GM19035 (cell line): ENCODE measurements at regions not wholly inside any gene's neighbourhood (a gene's known extent, or its start where the extent isn't known, plus 50 kb on each side); places are given as distances from the start of the nearest gene placed in this dataset.

Experiments used
- ATAC-seq: cut with Tn5 transposase; IDR thresholded peaks from one replicate; pipeline ENCODE4 v1.9.1; 2021; ENCODE audit not compliant: unreplicated experiment

DNA sequence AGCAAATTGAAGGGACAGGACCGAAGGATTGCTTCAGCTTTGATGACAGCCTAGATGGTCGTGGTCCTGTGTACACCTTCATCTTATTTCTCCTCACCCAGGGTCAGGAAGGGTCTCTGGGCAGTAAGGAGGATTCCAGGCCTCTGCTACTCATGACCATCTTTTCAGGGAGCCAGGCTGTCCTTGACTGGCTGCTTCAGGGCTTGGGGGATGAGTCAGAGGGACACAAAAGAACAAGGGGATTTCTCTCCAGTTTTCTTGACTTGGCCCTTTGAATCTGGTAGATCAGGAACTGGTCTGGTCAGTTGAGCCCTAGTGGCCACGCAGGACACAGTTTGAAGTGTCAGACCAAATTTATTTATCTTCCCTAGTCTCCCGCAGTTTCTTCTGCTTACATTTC lies 402.1 kb upstream of the CHD6 start:
- ATAC-seq = no peak

DNA sequence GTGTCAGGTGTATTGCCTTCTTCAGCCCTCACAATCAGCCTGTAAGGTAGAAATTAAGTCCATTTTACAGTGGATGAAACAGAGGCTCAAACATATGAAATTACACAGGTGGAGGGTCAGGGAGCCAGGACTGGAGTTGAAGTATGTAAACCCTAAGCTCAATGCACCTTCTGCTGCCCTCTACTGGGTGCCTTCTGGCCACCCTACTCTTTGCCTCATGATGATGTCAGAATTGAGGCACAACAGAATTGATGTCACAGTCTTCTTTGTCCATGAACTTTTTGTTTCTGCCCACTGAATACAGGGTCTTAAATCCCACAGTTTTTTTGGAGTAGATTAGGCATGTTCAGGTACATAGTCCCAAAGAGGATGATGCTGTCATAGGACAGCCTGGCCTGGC lies 400.8 kb upstream of the CHD6 start:
- no peak for ATAC-seq

DNA sequence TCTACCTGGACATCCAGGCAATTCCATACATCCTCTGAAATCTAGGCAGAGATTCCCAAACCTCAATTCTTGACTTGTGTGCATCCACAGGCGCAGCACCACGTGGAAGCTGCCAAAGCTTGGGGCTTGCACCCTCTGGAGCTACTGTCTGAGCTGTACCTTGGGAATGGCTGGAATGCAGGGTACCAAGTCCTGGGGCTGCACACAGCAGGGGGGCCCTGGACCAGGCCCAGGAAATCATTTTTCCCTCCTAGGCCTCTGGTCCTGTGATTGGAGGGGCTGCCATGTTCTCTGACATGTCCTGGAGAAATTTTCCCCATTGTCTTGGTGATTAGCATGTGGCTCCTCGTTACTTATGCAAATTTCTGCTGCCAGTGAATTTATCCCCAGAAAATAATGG lies 391.9 kb upstream of the CHD6 start:
- ATAC-seq = no peak

DNA sequence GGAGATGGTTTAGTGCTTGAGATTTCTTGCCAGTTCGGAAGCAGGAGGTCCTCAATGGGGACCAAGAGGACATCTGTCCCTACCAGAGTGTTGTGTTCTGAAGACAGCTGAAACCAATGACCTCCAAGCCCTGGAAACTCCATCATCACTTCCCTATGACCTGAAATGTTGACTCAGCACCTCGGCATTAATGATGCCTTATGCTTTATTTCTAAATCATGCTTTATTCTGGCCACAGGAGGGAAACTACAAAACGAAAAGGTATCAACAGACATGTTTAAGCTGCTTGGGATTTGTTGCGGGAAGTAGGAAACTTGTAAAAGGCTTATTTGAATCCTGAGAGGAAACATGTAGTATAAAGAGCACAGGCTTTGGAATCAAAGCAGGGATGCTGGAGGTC lies 389.1 kb upstream of the CHD6 start:
- no peak for ATAC-seq

DNA sequence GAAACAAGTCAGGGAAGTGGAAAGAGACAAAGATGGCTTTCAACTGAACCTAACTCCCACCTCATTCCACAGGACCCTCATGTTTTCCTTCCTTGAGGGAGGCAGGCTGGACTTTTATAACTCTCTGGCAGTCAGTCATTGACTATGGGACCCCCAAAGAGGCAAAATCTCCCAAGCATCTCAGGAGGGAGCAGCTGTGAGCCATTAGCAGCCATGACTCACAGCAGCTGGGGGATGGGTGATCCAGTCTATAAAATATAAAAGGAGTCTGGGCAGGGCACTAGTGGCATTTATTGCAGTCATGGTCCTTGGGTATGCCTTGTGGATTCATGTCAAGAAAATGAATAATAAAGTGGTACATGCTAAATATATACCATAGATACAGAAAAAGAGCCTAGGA lies 387.0 kb upstream of the CHD6 start:
- no peak for ATAC-seq

DNA sequence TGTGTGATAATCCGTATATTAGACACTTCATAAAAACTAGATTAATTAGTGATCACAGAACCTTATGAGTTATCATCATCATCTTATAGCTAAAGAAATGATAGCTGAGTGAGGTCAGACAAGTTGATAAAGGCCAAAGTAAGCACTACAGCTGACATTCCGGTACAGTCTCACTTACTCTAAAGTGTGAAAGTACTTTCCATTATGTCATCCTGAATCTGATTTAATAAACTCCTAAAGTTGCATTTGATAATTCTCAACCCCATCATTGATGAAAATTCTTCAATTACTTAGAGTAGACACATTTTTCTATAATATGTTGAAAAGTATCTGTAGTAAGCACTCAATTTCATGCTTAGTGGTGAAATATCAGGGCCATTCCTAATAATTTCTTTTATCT lies 385.2 kb upstream of the CHD6 start:
- no peak for ATAC-seq

DNA sequence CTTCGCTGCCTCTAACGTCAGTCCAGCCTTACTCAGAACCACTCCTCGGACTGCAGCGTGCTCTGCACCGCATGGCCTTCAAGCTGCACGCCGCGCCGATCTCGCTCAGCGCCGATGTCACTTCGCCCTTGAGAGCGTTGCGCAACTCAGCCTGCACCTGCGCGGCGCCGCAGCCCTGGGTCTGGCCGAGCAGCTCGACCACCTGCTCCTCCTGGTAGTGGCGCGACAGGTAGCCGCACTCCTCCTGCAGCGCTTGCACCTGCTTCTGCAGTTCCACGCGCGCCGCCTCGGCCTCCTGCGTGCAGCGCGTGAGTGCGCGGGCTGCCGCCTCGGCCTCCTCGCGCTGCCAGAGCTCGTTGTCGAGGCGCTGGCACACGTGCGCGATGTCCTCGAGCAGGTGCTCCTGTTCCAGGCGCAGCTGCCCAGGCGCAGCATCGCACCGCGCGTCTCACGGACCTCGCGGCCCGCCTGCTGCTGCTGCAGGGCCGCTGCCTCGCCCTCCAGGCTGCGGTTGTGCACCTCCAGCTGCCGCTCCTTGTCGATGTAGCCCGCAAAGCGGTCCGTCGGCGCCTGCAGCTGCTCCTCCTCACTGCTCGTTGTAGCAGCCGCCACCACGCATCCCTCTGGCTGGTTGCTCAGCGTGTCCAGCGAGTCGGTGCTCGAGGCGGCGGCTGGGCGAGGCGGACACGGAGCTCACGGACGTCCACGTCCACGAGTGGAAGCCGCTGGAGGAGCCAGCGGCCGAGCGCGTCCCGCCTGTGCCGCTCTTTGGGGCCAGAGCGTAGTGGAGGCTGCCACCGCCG lies 380.6 kb upstream of the CHD6 start:
- no peak for ATAC-seq

DNA sequence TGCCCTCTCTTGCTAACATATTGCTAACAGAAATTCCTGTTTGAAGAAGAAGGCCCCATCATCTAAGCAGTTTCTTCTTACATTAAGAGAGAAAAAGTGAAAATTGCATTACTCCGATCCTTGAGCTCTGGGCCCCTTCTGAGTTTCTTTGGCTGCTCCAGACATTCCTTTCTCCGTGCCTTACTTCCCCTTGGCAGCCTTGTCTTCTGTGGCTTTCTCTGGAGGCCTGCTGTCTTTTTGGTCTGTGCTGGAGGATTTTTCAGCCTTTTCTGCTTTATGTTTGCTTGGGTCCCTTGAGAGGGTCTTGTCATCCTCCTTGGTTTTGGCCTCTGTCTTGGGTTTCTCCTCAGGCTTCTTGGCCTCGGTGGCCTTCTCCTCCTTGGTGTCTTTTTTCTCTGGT lies 378.8 kb upstream of the CHD6 start:
- no peak for ATAC-seq

DNA sequence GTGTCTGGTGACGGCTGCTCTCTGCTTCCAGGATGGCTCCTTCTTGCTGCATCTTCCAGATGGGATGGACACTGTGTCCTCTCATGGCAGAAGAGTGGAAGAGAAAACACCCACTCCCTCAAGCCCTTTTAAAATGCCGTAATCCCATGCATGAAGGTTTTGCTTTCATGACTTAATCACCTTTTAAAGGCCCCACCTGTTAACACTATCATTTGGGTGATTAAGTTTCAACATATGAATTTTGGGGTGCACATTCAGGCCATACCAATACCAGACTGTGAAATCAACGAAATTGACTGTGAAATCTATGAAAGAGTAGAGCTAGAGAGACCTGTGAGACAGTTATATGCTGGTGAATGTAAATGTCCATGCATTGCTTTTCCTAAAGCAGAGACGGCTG lies 374.3 kb upstream of the CHD6 start:
- no peak for ATAC-seq

DNA sequence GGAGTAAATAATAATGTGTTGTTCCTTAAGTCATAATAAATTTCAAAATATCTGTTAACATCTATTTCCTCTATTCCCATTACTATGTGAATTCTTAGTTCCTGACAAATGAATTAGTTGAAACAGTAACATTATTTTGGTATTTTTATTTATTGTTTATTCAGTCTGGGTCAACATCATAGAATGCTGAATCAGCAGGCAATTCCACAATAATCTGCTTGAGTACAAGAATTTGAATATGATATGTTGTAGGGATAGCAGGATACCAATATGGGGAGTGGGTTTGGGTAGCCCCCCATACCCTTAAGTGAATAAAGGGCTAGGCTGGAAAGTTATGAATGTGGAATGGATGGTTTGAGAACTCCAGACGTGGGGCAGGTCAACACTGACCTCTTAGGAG lies 373.2 kb upstream of the CHD6 start:
- ATAC-seq = no peak

DNA sequence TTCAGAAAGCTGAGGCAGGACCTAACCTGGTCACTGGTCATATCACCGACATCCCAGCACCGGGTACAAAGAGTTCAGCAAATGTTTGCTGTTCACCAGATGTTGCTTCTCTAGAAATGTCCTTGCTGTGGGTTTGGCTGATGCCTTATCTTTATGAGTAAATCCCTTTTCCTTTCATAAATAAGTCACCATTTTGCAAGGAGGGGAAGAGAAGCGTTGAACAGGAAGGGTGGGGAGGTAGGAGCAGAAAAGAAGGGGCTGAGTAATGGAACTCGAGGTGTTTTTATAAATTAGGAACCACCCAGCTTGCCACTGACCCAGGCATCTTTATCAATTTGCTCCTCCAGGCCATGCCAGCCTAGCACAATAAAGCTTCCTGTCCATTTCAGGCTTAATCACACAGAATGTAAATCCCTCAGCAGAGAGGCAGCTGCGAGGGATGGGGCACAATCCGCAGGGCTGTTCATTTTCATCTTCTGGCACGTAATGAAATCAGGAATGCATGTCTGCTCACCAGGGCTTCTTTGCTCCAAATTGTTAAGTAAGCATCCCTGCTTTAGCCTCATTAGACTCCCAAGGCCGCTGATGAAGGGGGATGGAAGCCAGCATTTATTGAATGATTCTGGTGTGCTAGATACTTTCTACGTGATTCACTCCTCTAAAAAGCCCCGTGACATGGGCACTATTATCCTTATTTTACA lies 371.9 kb upstream of the CHD6 start:
- ATAC-seq = no peak

DNA sequence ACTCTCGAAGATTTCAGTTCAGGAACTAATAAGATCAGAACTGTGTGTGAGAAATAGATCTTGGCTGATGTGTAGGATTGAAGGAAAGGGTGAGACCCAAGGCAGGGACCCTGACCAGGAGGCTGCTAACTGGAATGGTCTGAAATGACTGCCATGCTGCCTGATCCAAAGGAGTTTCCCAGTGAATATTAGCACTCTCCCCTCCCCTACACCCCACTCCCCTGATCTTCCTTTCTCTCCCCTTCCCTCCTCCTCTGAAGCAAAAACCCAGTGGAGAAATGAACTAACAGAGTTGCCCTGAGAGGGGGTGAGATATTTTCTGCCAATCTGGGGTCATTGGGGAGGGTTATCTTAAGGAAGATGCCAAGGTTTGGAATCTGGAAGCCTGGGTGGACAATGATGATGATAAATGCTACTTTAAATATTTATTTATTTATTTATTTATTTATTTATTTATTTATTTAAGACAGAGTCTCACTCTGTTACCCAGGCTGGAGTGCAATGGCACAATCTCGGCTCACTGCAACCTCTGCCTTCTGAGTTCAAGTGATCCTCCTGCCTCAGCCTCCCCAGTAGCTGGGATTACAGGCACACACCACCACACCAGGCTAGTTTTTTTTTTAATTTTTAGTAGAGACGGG lies 371.0 kb upstream of the CHD6 start:
- ATAC-seq = no peak

DNA sequence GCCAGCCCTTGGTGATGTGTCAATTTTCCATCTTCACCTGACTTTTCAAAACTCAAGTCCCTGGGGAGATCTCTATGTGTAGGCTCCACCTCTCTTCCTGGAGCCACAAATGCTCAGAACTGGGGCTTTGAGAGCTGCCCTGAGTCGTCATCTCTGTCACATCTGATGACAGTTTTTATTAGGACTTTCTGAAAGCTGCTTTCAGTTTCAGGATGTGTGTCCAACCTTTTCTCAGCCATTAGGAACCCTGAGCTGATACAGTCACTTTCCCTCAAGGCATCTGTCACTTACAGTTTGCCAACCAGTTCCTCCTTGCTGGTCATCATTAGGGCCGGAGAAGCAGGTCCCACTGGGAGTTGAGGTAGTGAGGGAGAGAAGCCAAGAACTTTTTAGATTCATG lies 365.9 kb upstream of the CHD6 start:
- ATAC-seq = no peak

DNA sequence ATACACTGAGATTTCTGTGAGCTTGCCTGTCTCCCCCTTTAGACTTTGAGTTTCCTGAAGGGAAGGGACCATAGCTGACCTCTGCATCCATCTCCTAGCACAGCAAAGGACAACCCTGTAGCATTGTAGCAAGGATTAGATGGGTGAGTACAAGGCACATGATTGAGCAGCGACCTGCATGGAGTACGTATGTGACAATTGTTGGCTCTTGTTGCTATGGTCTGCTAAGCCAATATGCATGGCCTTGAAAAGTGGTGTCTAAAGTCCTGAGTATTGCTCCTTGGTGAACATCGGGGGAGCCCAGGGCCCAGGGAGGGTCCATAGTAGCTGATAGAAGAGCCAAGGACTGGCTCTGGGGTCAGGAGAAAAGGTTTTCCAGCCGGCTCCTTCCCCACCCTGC lies 365.0 kb upstream of the CHD6 start:
- no peak for ATAC-seq

DNA sequence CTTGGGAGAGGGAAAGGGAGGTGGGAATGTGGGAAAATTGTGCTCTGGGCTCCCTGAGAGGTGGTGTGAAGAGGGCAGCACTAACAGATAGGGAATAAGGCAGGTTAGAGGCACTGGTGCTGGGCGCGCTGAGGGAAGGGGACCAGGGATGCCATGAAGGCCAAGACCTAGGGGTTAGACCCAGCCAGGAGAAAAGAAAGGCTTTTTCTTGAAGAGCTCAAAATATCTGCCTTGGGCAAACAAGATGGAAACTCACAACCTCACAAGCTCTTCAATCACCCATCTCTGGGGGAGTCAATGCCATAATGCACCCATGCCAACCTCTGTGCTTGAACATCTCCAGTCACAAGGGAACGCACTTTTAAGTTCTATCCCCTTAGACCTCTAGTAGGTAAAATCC lies 363.6 kb upstream of the CHD6 start:
- no peak for ATAC-seq

DNA sequence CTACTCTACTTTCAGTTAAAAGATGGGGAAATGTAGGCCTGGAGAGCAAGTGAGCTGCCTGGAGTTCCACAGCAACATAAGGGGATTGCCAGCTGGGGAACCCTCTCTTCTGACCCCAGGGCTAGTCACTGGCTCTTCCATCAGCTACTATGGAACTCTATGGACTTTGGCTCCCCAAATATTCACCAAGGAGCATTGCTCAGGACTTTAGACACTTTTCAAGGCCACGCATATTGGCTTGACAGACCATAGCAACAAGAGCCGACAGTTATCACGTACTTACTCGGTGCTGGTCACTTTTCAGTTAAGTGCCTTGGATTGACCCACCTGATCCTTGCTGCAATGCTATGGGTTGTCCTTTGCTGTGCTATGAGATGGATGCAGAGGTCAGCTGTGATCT lies 360.7 kb upstream of the CHD6 start:
- ATAC-seq = no peak

DNA sequence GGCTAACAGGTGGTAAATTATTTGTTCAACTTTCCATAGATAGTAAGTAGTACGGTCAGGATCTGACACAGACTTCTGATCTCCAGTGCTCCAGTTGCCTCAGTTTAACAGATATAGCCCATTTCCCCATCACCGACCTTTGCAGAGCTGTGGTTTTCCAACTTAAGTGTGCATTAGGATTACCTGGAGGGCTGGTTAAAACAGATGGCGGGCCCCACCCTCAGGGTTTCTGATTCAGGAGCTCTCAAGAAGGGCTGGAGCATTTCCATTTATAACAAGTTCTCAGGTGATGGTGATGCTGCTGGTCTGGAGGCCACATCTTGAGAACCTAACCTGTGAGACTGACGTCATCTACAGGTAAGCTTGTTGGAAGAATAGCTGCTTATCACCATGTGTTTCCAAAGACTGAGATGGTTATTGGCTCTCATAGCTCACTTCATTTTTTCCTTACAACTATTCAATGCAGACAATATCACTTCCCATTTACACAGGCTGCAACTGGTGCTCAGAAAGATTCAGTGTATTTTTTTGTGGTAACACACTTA lies 360.1 kb upstream of the CHD6 start:
- ATAC-seq = no peak

DNA sequence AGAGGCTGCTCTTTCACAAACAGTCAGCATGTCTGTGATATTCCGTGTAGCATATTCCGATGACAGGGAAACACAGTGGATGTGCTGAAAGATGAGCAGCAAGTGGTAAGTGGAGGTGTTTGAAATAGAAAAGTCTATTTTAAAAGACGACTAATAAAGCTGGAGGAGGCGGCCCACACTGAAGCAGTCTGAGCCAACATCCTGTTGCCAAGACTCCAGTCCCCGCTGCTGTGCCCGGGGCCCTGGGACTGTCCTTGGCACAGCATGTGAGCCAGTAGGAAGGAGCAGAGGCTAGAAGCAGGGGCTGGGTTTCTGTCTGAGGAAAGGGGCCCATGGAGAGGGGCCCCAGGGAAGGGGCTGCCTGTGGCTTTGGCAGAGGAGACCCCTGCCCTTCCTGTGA lies 351.5 kb upstream of the CHD6 start:
- no peak for ATAC-seq

DNA sequence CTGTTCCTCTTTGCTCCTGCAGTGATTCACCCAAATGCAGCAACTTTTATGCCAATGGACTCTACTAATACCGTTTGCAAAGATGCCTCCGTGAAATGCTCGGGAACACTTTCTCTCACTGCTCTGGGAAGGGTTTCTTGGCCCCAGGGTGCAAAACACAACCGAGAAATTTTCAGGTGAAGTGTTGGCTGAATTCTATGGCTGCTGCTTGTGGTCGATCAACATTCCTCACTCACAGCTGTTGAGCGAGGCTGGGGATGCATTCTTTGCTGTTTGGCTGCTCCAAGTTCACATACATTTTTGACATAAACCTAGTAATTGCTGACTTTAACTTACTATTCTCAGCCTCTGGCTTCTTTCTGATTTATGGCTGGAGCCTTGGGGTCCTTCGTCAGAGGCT lies 342.0 kb upstream of the CHD6 start:
- ATAC-seq = no peak

DNA sequence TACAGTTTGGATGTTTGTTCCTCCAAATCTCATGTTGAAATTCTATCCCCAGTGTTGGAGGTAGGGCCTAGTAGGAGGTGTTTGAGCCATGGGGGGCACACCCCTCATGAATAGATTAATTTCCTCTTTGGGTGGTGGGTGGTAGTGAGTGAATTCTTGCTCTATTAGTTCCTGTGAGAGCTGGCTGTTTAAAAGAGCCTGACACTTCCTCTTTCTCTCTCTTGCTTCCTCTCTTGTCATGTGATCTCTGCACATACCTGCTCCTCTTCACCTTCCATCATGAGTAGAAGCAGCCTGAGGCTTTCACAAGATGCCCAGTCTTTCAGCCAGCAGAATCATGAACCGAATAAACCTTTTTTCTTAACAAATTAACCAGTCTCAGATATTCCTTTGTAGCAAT lies 340.2 kb upstream of the CHD6 start:
- no peak for ATAC-seq

DNA sequence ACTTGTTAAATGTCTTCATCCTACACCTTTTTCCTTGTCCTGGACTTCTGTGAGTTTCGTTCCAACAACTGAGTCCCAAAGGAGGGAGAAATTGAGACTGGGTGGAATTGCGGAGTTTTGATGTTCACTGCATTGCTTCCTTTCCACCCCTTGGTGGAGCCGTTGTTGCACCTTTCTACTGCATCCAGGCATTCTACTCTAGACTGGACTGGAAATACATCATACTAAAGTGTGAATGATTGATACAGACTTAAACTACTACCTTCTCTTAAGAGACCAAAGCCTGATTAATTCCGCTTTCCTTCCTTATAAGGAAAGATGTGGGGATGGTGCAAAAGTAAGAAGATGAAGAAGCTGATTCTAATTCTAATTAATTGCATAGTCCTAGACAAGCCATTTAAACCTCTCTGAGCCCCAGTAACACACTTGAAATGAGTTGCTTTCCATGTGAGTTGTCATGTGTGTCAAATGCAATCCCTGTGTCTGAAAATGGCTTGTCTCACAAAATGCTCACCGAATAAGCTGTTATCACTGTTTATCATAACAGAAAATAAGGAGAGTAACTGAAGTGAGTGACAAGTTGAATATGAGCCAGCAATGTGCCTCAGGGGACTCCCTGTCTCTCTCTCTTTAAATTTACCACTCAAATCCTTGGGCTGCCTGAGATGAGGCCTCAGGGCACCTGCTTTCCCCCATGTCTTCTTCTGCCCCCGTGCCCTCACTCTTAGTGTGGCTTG lies 338.3 kb upstream of the CHD6 start:
- ATAC-seq = no peak
